Keratinocyte (primary cell): ENCODE measurements at regions not wholly inside any gene's neighbourhood (a gene's known extent, or its start where the extent isn't known, plus 50 kb on each side); places are given as distances from the start of the nearest gene placed in this dataset.

Experiments used
- CTCF ChIP-seq, 3 experiments: IDR thresholded peaks in 1 of 3; conservative IDR thresholded peaks in 1 of 3; optimal IDR thresholded peaks in 1 of 3; 2 replicates in 2 of 3; 3 replicates in 1 of 3; pipeline versions ENCODE3 to v1.5.1; 2011; ENCODE audit warnings: low read length in 3 of 3, mild to moderate bottlenecking in 3 of 3, moderate library complexity in 2 of 3, control low read depth in 1 of 3, inconsistent platforms in 1 of 3; ENCODE audit not compliant: insufficient read depth in 2 of 3; ENCODE audit errors: extremely low read depth in 1 of 3
- EZH2 ChIP-seq: IDR thresholded peaks from one replicate; pipeline ENCODE4 v1.6.1; 2012; ENCODE audit warnings: inconsistent platforms, mild to moderate bottlenecking, low read length, moderate library complexity

GRCh38 chr11:45482331-45482730, 183.1 kb downstream of the CHST1 start:
- no peak for TF ChIP-seq CTCF (optimal IDR thresholded peaks at IDR 0.05 in 1 of 3, IDR thresholded peaks at IDR 0.05 in 1 of 3, conservative IDR thresholded peaks at IDR 0.05 in 1 of 3; ENCODE audit: extremely low read depth in 1 of 3, insufficient read depth in 2 of 3, low read length in 3 of 3)
- TF ChIP-seq EZH2 = no peak
